Activated CD8-positive, alpha-beta memory T cell treated with anti-CD3 and anti-CD28 coated beads for 36 hours (primary cell): ENCODE measurements at regions not wholly inside any gene's neighbourhood (a gene's known extent, or its start where the extent isn't known, plus 50 kb on each side); places are given as distances from the start of the nearest gene placed in this dataset.

Experiments
- CTCF ChIA-PET: fragments of 350-600 bp; sonication (Branson Sonifier 250); formaldehyde crosslinking; loops from one replicate; lab custom pipeline; 2021; ENCODE audit warnings: antibody characterized with exemption; lab: Charles Lee
- POLR2A ChIA-PET: fragments of 350-600 bp; sonication (Branson Sonifier 250); formaldehyde crosslinking; loops from one replicate; lab custom pipeline; 2021; ENCODE audit warnings: antibody characterized with exemption; lab: Charles Lee

- ChIA-PET CTCF (interaction anchor here (0.6 kb wide), 1 partner anchor 30 kb away, joined by 3 read pairs; no protein-coding TSS in a partner anchor), POLR2A (no interaction called here)
Measured at GRCh38 chr6:149223120-149223903, 94.2 kb upstream of the TAB2 start.

- ChIA-PET CTCF (interaction anchor here (0.6 kb wide), 1 partner anchor 29 kb away, joined by 3 read pairs; no protein-coding TSS in a partner anchor), POLR2A (no interaction called here)
Measured at GRCh38 chr6:149223904-149224351, 93.6 kb upstream of the TAB2 start.

GRCh38 chr6:149224399-149224798, 93.1 kb upstream of the TAB2 start:
- POLR2A ChIA-PET = no interaction called here
- CTCF ChIA-PET = no interaction called here

GRCh38 chr6:149225370-149225769, 92.1 kb upstream of the TAB2 start:
- ChIA-PET CTCF (no interaction called here), POLR2A (no interaction called here)

- CTCF ChIA-PET = no interaction called here
- POLR2A ChIA-PET = no interaction called here
Measured at GRCh38 chr6:149225946-149226345, 91.6 kb upstream of the TAB2 start.

GRCh38 chr6:149227796-149228195, 89.7 kb upstream of the TAB2 start:
- CTCF ChIA-PET = no interaction called here
- POLR2A ChIA-PET = no interaction called here

- ChIA-PET CTCF (no interaction called here), POLR2A (no interaction called here)
Measured at GRCh38 chr6:149228311-149228955, 89.1 kb upstream of the TAB2 start.

- POLR2A ChIA-PET = no interaction called here
- CTCF ChIA-PET = no interaction called here
Measured at GRCh38 chr6:149229096-149229495, 88.4 kb upstream of the TAB2 start.

GRCh38 chr6:149230712-149231460, 86.6 kb upstream of the TAB2 start:
- CTCF ChIA-PET = no interaction called here
- POLR2A ChIA-PET = no interaction called here

- POLR2A ChIA-PET = no interaction called here
- CTCF ChIA-PET = interaction anchor here (0.8 to 1.0 kb wide), 2 partner anchors 12 to 200 kb away, joined by 3 read pairs; no protein-coding TSS in a partner anchor
Measured at GRCh38 chr6:149231778-149232177, 85.7 kb upstream of the TAB2 start.

GRCh38 chr6:149233056-149233715, 84.3 kb upstream of the TAB2 start:
- ChIA-PET POLR2A (no interaction called here), CTCF (interaction anchor here (1.0 to 1.3 kb wide), 2 partner anchors 22 to 203 kb away, joined by 3 to 4 read pairs; no protein-coding TSS in a partner anchor)

- ChIA-PET POLR2A (interaction anchor here (1.1 kb wide), 1 partner anchor 82 kb away, joined by 4 read pairs; no protein-coding TSS in a partner anchor), CTCF (no interaction called here)
Measured at GRCh38 chr6:149234051-149234962, 83.2 kb upstream of the TAB2 start.

- POLR2A ChIA-PET = interaction anchor here (1.1 kb wide), 1 partner anchor 82 kb away, joined by 4 read pairs; no protein-coding TSS in a partner anchor
- CTCF ChIA-PET = no interaction called here
Measured at GRCh38 chr6:149235130-149235561, 82.4 kb upstream of the TAB2 start.

GRCh38 chr6:149236589-149236988, 80.9 kb upstream of the TAB2 start:
- ChIA-PET POLR2A (no interaction called here), CTCF (no interaction called here)

GRCh38 chr6:149237464-149237863, 80.0 kb upstream of the TAB2 start:
- ChIA-PET CTCF (no interaction called here), POLR2A (no interaction called here)

GRCh38 chr6:149239573-149240209, 77.8 kb upstream of the TAB2 start:
- ChIA-PET POLR2A (no interaction called here), CTCF (no interaction called here)

GRCh38 chr6:149242883-149243282, 74.6 kb upstream of the TAB2 start:
- CTCF ChIA-PET = no interaction called here
- POLR2A ChIA-PET = no interaction called here

- ChIA-PET CTCF (no interaction called here), POLR2A (no interaction called here)
Measured at GRCh38 chr6:149244105-149244504, 73.4 kb upstream of the TAB2 start.
